GM18508 (cell line): ENCODE measurements at regions not wholly inside any gene's neighbourhood (a gene's known extent, or its start where the extent isn't known, plus 50 kb on each side); places are given as distances from the start of the nearest gene placed in this dataset.

ENCODE experiments used
- ATAC-seq: cut with Tn5 transposase; IDR thresholded peaks from one replicate; pipeline ENCODE4 v1.9.1; 2021; ENCODE audit warnings: moderate number of reproducible peaks; ENCODE audit not compliant: insufficient read depth, unreplicated experiment

DNA sequence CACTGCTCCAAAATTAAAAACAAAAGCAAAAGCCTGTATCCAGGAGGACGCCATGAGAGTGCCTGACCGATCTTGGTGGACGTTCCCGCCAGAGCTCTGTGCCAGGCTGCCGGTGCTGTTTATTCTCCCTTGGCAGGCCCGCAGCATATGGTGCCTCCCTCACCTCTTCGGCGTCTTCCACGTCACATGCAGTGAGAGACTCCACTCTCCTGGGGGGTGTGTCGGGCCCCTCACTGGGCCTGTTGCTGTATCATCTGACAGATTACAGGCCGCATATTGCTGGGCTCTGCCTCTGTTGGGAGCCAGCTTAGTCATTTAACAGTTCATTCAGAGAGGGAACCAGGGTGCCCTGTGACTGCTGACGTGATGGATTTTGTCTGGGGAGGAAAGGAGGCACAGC, 86.4 kb upstream of the ARRDC4 start:
- no peak for ATAC-seq

DNA sequence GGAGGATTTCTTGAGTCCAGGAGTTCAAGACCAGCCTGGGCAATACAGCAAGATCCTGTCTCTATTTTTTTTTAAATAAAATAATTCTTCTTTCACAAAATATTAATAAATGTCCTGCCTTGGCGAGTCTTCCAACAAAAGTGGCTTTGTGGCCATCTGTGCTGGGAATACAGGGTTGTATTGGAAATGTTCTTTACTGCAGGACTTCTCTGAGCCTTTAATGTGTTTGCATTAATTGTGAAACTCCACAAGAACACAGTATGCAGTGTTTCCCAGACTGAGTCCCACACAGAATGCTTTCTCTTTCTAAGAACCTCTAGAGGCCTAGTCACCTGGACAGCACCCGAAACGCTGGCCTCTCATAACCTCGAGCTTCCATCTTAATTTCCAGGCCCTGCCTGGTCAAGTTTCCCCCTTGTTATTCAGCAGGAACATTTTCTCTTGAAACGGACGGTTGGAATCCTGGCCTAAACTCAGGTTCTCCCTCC, 85.4 kb upstream of the ARRDC4 start:
- no peak for ATAC-seq

DNA sequence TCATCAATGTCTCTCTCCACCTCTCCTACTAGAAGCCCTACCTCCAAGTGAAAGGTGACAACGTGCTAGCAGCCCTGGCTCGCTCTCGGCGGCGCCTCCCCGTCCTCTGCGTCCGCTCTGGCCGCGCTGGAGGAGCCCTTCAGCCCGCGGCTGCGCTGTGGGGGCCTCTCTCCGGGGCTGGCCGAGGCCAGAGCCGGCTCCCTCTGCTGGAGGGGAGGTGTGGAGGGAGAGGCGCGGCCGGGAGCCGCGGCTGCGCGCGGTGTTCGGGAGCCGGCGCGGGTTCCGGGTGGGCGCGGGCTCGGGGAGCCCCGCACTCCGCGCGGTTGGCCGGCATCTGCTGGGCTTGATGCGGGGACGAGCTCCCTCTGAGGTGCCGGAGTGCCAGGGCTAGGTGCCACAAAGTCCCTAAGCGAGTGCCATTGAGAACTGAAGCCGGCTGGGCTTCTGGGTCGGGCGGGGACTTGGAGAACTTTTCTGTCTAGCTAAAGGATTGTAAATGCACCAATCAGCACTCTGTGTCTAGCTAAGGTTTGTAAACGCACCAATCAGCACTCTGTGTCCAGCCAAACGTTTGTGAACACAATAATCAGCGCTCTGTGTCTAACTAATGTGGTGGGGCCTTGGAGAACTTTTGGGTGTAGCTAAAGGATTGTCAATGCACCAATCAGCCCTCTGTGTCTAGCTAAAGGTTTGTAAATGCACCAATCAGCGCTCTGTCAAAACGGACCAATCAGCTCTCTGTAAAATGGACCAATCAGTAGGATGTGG, 84.8 kb upstream of the ARRDC4 start:
- no peak for ATAC-seq

DNA sequence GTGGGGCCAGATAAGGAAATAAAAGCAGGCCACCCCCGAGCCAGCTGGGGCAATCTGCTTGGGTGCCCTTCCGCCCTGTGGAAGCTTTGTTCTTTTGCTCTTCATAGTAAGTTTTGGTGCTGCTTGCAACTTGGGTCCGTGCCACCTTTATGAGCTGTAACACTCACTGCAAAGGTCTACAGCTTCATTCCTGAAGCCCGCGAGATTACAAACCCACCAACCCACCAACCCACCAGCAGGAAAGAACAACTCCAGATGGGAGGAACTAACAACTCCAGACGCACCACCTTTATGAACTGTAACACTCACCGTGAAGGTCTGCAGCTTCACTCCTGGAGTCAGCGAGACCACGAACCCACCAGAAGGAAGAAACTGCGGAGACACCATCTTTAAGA, 84.2 kb upstream of the ARRDC4 start:
- no peak for ATAC-seq

DNA sequence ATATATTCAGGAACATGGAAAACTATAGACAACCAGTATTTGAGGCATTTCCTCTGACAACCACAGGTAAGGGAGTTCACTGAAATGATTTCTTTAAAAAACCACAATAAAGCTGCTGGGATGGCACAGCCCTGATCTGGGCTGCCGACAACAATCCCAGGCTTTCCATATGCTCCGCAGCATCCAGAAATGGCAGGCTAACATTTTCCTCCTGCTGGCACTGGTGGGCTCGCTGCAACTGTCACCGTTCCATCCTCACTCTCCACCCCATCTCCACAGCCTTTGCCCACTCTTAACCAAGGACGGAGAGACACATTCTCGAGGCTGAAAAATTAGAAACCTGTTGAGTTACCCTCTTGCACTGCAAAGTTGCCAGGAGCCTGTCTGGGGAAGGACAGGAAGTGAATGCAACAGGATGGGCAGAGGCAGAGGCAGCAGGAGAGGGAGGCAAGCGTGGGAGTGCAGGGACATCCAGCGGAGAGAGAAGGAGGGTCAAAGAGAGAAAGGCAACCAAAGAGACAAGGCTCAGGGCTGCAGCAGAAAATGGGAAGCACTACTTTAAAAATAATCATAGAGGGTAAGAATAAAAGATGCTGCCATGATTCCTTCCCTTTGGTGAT, 79.0 kb upstream of the ARRDC4 start:
- no peak for ATAC-seq

DNA sequence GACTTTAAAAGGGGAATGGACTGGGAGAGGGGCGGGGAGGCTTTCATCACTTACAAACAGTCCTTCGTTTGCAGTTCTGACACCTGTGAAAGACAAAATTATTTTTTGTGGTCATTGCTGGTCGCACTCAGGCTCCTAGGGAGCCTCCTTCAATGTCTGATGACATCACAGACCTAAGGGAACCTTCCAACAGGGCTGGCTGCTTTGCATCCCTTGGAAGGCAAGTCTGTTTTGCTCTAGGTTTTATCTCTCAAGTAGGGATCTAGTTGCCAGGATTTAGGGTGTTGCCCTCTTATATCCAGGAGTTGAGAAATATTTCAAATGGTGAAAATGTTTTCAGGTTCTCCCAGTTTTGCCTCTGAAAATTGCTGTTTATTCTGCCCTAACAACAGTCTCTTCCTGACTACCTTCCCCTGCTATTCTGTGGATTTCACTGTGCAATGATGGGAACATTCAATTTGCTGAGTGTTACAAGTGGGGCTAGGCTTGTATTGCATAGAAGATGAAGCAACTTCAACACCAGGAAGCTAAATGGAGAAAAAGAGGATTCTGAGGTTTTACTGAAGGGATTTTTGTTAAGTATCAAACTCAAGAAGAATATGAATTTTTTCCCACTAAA, 75.9 kb upstream of the ARRDC4 start:
- no peak for ATAC-seq

DNA sequence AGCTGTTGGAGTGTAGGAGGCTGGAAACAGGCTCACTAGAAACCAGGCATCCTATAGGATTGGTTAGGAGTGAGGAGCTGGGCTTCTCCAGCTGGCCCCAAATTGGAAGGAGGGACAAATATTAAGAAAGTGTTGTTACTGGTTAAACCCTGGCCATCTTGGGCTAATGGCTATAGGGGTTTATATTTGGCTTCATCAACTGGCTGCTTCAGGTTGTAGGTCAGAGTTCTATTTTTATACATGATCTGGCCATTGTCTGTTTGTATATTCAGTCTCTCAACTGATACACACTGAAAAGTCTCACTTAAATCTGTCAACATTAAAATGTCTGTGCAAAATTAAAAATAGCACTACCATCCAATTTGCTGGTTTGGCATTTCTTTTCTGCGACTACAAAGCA, 70.2 kb upstream of the ARRDC4 start:
- no peak for ATAC-seq

DNA sequence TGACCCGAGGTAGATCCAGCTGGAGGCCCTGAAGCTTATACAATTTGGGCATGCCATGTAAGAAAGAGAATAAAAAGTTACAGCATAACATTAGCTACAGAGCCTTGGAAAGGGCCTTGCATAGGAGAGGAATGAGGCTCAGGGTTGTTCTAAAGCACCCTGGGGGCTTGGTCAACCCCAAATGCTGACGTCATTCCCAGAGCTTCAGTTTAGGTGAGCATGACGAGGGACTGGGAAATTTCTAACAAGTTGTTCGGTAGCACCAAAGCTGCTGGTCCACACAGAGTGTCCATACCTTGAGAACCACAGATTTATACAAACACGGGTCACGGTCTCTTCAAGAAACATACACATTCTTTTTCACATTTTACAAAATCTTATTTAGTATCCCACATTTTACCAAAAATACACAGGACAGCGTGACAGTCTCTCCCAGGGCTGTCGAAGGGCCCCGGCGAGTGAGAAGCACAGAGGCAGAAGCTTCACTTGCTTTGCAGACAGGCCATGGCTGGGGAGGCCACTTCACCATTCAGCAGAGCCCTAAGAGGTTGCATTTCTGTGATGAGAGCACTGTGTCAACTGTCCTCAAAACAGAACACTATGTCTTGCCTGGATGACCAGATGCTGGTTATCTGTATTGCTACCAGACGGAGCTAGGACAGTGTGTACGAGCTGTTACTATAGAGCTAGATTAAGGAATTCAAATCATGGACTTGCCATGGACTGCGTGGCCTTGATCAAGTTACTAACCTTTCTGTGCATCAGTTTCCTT, 68.2 kb upstream of the ARRDC4 start:
- no peak for ATAC-seq

DNA sequence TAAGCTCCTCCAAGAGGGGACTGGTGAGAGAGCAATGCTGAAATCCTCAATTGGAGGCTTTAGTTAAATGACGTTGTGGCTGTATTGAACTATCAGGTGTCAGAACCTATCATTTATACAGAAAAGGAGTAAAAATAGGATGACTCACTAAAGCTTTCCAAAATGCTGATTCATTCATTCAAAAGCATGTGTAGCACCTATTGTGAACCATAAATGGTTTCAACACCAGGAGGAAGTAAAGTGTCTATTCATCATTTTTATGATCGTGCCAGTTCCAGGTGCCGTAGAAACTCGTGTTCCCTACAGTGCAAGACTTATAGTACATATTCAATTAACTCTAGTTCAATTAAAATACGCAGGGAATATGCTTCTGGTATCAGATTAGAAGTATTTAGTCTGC, 66.5 kb upstream of the ARRDC4 start:
- no peak for ATAC-seq

DNA sequence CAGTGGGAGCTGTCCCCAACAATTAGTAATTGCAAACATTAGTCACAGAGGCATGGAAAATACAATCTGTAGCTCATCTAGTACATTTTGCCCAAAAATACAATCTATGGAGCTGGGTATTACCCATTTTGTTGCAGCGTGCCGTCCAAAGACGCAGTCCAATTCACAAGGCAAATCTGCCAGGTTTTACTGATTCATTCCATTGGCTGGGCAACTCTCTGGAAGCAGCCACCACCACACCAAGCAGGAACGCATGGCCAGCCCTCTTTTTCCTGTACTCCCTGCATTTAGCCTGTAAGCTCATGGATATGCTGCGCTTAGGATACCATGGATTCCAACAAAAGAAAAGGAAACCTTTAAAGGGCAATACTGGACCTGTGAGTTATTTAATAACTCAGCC, 60.5 kb upstream of the ARRDC4 start:
- ATAC-seq = no peak

DNA sequence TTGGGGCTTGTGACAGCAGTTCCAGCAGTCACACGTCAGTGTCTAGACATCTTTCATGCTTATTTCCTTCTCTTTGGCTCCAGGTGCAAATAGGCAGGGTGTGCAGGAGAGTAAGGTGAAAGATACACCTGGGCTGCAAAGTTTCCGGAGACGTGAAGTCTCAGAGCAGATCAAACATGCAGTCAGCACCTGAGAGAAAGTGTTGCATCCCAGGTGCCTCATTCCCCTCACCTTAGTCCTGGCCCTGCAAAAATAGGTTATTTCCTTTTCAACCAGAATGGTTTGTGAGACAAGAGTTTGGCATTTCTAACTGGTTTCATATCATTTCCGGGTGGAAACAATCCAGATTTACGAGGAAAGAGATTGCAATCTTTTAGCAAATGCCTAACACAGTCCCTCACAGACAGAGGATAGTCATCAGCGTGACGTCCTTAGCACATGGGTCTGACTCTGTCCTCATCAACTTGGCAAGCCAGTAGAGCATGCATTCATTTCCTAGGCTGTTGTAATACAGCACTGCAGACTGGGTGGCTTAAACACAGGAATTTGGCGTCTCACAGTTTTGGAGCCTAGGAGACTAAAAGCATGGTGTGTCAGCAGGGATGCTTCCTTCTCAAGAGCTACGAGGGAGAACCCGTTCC, 58.2 kb upstream of the ARRDC4 start:
- no peak for ATAC-seq

DNA sequence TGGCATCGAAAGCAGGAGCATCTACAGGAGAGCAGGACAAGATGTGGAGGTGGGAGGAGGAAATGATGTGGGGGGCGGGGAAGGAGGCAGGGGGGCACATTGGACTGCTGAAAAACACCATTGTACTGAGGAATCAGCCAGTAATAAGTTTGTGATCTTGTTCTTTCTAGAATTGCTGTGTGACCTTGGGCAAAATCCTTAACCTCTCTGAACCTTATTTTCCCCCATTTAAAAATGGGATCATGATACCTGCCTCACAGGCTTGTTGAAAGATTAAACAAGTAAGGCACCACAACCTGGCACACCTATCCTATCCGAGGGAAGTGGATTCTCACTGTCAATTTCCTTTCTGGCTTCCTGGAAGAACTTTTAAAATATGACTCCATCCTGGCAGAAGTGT, 56.9 kb upstream of the ARRDC4 start:
- ATAC-seq = no peak

DNA sequence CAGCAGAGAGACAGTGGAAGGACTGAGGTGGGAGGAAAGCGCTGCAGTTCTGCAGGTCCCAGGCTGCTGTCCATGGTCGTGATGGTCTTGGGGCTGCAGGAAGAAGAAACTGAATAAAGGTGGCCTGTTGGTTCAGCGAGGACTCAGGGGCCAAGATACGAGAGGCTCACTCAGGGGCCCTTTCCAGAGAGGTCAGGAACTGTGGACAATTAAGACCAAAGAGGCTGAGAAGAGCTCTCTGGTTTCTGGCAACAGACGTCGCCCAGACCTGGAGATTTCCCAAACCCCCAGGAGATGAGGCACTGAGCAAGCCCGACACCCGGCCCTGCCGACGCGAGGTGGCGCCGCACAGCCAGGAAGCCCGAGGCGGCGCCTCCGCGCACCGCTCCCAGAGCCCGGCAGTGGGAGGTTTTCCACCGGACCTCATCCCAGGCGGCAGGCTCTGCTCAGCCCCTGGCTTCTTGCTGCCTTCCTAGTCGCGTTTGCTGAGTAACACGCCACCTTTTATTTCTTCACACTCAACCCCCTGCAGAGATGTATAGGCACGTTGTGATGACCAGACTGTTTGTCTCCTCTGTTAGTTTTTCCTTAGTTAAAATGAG, 56.4 kb upstream of the ARRDC4 start:
- no peak for ATAC-seq

DNA sequence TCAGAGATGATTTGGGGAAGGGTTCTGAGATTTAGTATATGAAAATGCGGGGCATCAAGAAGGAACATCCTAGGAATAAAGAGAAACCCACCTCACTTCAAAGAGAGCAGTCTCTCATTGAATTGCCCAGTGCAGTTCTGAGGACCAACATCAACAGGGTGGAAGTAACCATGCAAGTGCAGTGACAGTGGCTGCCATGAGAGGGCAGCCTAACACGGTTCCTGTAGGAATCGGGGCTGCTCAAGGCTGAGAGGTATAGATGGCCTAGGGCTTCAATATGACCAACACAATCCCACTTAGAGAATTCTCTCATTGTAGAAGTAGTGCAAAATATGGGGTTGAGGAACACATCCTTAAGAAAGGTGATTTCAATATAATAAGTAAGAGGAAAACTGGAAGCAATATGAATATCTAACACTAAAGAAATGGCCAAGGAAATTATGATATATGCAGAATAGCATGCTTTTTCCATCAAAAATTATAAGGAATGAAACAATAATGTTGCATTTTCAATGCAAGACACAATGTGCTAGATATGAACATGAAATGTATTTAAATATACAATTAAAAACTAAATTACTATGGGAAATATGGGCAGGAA, 51.1 kb upstream of the ARRDC4 start:
- ATAC-seq = peak; percentile 96
